Muscle of leg (tissue), 3 donors: ENCODE measurements at regions not wholly inside any gene's neighbourhood (a gene's known extent, or its start where the extent isn't known, plus 50 kb on each side); places are given as distances from the start of the nearest gene placed in this dataset.

Experiments
- DNase-seq: peaks from one replicate; pipeline ENCODE4 v3.0.0; 2013
- H3K27ac ChIP-seq: one replicate; pipeline ENCODE4 v1.5.1; 2013; ENCODE audit warnings: mild to moderate bottlenecking, low read length, control low read depth
- H3K27me3 ChIP-seq: one replicate; pipeline ENCODE4 v1.6.1; 2013; ENCODE audit warnings: low read length; ENCODE audit not compliant: control insufficient read depth, insufficient read depth
- H3K36me3 ChIP-seq: one replicate; pipeline ENCODE4 v1.6.1; 2013; ENCODE audit warnings: low read length; ENCODE audit not compliant: control insufficient read depth, insufficient read depth
- H3K4me1 ChIP-seq: one replicate; pipeline ENCODE4 v1.6.1; 2013; ENCODE audit warnings: low read length; ENCODE audit not compliant: control insufficient read depth, insufficient read depth
- H3K4me3 ChIP-seq: one replicate; pipeline ENCODE4 v1.5.1; 2013; ENCODE audit warnings: low read length, control low read depth
- H3K9me3 ChIP-seq: replicated peaks from 2 replicates; pipeline ENCODE4 v1.6.1; 2013; ENCODE audit warnings: low read depth, low read length; ENCODE audit not compliant: control insufficient read depth
- WGBS: methylation state at CpG from one replicate; pipeline ENCODE4 v1.1.5; 2013; ENCODE audit warnings: missing lambda C conversion rate; ENCODE audit not compliant: insufficient coverage; 5-methylcytosine and 5-hydroxymethylcytosine counted together

DNA sequence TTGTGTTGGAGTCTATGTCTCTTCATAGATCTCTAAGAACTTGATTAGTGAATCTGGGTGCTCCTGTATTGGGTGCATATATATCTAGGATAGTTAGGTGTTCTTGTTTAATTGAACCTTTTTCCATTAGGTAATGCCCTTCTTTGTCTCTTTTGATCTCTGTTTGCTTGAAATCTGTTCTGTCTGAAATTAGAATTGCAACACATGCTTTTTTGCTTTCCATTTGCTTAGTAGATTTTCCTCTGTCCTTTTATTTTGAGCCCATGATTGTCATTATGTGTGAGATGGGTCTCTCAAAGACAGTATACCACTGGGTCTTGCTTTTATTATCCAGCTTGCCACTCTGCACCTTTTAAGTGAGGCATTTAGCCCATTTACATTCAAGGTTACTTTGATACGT, 79.1 kb upstream of the APOOL start:
- H3K4me1 ChIP-seq: no peaks in the 10 kb centered on the region
- no peak overlapping the region for H3K27ac ChIP-seq
- no peaks in the 10 kb centered on the region for H3K9me3 ChIP-seq
- H3K36me3 ChIP-seq: no peaks in the 10 kb centered on the region
- no peak overlapping the region for H3K4me3 ChIP-seq
- no CpG with 5 or more reads among the region's 1 CpG for WGBS
- peaks cover 8% of the 10 kb centered on the region for H3K27me3 ChIP-seq
- no peak for DNase-seq

DNA sequence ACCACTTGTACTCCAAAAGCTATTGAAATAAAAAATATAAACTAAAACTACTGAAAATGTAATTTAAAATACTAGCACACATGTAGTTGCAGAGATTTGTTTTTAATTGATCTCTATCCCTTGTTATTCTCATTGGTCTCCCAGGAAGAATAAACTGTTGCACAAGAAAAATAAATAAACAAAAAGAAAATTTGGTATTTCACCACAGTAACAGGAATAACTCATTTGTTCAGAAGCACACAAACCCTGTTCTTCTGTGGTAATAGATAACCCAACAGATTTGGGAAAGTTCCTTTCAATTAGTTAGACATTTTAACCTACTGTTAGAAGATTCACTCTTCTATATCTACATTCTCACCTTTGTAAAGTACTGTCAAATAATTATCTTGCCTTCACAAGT, 70.9 kb upstream of the APOOL start:
- Histone ChIP-seq H3K36me3 (no peaks in the 10 kb centered on the region), H3K4me3 (no peak overlapping the region), H3K27me3 (peaks cover 7% of the 10 kb centered on the region), H3K9me3 (no peaks in the 10 kb centered on the region), H3K4me1 (no peaks in the 10 kb centered on the region), H3K27ac (no peak overlapping the region)
- DNase-seq: no peak

DNA sequence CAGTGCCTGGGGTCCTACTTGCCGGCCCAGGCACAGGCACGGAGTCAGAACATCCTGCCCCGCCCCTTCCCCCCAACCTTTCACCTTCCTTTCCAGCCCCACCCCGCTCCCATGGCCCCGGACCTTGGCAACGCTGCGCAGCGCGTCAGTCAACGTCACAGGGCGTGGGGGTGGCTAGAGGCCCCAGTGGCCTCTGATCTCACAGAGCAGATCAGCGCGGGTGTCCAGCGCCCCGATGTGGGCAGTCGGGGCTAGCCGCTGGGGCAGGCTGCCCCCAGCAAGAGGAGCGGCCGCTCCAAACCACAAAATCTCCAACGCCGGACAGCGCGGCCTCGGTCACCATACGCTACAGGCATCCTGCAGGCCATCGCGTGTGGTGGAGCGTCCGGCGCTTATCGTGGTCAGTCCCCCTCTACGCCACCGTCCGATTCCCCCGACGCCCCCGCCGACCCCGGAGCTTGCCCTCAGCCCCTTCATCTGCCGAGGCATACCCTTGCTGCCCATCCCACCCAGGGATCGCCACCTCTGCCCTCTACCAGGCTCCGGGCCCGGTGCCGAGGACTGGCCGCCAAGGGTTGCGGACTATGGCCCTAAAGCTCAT, 69.6 kb upstream of the APOOL start:
- WGBS: 73% methylated on average over 43 of the region's 46 CpGs
- no peak overlapping the region for H3K27ac ChIP-seq
- H3K36me3 ChIP-seq: no peaks in the 10 kb centered on the region
- no peak for DNase-seq
- no peaks in the 10 kb centered on the region for H3K4me1 ChIP-seq
- no peaks in the 10 kb centered on the region for H3K9me3 ChIP-seq
- H3K4me3 ChIP-seq: no peak overlapping the region
- peaks cover 6% of the 10 kb centered on the region for H3K27me3 ChIP-seq
